LNCAP (cell line): ENCODE measurements at regions not wholly inside any gene's neighbourhood (a gene's known extent, or its start where the extent isn't known, plus 50 kb on each side); places are given as distances from the start of the nearest gene placed in this dataset.

ENCODE experiments used
- TF ChIP-seq, protein P1 (sequence below): fragments of 450-650 bp; IDR thresholded peaks from 2 replicates; pipeline ENCODE4 v1.5.1; 2017; ENCODE audit warnings: mild to moderate bottlenecking

DNA sequence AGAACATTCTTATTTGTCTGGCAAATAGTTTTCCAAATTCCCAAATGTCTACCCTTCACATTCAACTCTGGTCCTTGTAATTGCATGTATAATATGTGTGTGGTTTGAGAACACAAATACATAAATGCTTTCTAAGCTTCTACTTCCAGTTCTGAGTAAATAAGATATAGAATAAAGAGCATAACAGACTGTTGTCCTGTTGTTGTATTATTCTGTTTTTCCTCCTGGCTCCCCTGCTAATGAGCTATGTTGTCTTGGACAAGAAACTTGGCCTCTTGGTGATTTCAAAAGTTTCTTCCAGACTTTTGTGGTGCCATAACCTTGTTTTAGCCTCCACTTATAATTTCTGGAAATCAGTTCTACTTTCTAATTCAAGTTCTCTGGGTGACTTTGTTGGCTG is 75.3 kb upstream of the USP38 start:
- TF ChIP-seq, protein P1, sequence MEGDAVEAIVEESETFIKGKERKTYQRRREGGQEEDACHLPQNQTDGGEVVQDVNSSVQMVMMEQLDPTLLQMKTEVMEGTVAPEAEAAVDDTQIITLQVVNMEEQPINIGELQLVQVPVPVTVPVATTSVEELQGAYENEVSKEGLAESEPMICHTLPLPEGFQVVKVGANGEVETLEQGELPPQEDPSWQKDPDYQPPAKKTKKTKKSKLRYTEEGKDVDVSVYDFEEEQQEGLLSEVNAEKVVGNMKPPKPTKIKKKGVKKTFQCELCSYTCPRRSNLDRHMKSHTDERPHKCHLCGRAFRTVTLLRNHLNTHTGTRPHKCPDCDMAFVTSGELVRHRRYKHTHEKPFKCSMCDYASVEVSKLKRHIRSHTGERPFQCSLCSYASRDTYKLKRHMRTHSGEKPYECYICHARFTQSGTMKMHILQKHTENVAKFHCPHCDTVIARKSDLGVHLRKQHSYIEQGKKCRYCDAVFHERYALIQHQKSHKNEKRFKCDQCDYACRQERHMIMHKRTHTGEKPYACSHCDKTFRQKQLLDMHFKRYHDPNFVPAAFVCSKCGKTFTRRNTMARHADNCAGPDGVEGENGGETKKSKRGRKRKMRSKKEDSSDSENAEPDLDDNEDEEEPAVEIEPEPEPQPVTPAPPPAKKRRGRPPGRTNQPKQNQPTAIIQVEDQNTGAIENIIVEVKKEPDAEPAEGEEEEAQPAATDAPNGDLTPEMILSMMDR: no peak

DNA sequence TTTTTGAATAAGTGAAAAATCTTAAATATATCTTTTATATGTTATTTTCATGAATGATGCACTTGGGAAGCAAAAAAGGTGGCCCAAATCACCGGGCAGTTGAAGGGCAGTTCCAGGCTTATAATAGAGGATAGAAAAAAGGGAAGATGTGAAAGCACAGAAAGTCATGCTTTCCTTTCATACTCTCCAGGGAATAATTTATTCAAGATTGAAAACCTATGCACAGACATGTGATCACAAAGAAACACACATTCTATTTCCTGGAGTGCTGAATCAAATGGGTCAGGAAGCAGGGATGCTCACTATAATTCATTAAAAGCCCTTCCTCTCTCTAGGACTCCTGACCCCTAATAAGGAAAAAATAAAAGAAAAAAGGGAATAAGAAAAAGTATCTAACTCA is 66.1 kb upstream of the USP38 start:
- TF ChIP-seq, protein P1: no peak

DNA sequence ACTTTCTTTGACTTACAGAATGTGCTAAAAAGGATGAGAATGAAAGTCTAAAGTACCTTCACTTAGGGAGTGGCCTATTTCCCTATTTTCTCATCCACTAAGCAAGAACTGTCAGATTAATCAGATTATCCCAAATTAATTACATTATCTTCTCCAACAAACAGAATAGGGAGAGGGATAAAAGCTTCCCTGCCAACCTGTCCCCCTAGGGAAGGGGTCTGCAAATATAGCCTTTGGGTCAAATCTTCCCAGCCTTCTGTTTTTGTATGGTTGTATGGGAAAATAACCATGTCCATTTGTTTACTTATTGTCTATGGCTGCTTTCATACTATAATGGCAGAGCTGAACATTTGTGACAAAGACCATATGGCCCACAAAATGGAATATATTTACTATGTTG is 57.1 kb upstream of the USP38 start:
- TF ChIP-seq, protein P1: no peak

DNA sequence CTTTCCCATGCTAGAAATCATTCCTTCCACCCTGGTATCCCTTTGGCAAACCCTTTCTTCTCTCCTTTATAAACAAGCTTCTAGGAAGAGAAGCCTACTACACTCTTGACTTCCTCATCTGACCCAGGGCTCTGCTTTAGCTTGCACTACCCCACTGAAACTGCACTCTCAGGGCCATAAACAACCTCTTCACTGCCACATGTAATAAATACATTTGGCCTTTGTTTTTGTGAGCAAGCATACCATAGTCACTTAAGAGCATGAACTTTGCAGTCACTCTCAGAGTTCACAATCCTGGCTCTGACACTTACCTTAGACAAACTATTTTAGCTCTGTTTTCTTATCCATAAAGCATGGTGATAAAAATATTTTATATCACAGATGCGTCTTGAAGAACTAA is 50.7 kb upstream of the USP38 start:
- TF ChIP-seq, protein P1: no peak
